GM12873 (cell line): ENCODE measurements at regions not wholly inside any gene's neighbourhood (a gene's known extent, or its start where the extent isn't known, plus 50 kb on each side); places are given as distances from the start of the nearest gene placed in this dataset.

ENCODE experiments used
- CTCF ChIP-seq: IDR thresholded peaks from 2 replicates; pipeline ENCODE4 v1.5.1; 2012; ENCODE audit warnings: low read depth, mild to moderate bottlenecking, moderate library complexity, low read length, control low read depth; ENCODE audit not compliant: insufficient read depth; ENCODE audit errors: missing control alignments

DNA sequence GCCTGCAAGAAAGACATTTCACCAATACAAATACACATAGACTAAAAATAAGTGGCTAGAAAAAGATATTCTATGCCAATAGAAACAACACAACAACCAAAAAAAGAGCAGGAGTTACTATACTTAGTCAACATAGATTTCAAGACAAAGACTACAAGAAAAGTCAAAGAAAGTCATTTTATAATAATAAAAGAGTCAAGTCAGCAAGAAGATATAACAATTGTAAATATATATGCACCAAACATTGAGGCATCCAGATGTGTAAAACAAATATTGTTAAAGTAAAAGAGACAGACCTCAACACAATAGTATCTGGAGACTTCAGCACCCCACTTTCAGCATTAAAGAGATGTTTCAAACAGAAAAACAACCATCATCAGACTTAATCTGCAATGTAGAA, 104.6 kb downstream of the AMY1C start:
- no peak for TF ChIP-seq CTCF

- TF ChIP-seq CTCF: no peak
Observed at GRCh38 chr1:103859721-103860120, 110.0 kb downstream of the AMY1C start.

- TF ChIP-seq CTCF: no peak
Observed at GRCh38 chr1:103898576-103899345, 149.1 kb downstream of the AMY1C start.

- no peak for TF ChIP-seq CTCF
Observed at GRCh38 chr1:103900005-103900404, 150.3 kb downstream of the AMY1C start.

- TF ChIP-seq CTCF: no peak
Observed at GRCh38 chr1:103901072-103901471, 151.4 kb downstream of the AMY1C start.

DNA sequence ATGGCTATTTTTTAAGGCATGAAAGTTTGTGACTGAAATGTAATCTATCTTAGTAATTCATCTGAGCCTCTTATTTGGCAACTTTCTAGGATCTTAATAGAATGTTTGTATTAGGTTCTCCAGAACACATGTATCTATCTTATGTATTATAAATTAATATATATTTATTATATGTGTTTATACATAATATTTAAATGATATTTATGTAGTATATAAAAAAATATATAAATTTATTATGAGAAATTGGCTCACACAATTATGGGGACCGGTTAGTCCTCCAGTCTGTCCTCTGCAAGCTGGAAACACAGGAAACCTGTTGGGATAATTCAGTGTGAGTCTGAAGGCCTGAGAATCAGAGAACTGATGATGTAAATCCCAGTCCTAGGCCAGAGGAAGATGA, 155.7 kb downstream of the AMY1C start:
- TF ChIP-seq CTCF: no peak

- TF ChIP-seq CTCF: no peak
Observed at GRCh38 chr1:103911450-103911849, 161.8 kb downstream of the AMY1C start.
